ENCODE measurements at regions not wholly inside any gene's neighbourhood (a gene's known extent, or its start where the extent isn't known, plus 50 kb on each side); places are given as distances from the start of the nearest gene placed in this dataset.

- TF ChIP-seq CTCF (IDR thresholded peaks at IDR 0.05; ENCODE audit: low read depth, low read length) (no peak), EZH2phosphoT487 (IDR thresholded peaks at IDR 0.05; ENCODE audit: low read depth) (no peak)
Observed at GRCh38 chr6:93644611-93645010, 225.3 kb upstream of the EPHA7 start.

All from OCI-LY3 (cell line).